GM23338 (cell line): ENCODE measurements at regions not wholly inside any gene's neighbourhood (a gene's known extent, or its start where the extent isn't known, plus 50 kb on each side); places are given as distances from the start of the nearest gene placed in this dataset.

ENCODE experiments used
- ATAC-seq: fragments of 200-7000 bp; cut with Tn5 transposase; 3 replicates; pipeline ENCODE4 v1.9.1; 2020
- DNase-seq: peaks from one replicate; pipeline ENCODE4 v3.0.0-alpha.2; 2015; ENCODE audit warnings: low spot score
- H2AFZ ChIP-seq: fragments of 200-600 bp; sonication (generic); 2 replicates; pipeline ENCODE4 v1.8.0; 2016; ENCODE audit warnings: antibody characterized with exemption, mild to moderate bottlenecking, moderate library complexity
- H3F3A ChIP-seq: fragments of 200-600 bp; sonication (generic); replicated peaks from 2 replicates; pipeline ENCODE4 v1.8.0; 2017; ENCODE audit warnings: antibody characterized with exemption, mixed run types, low read depth
- H3K27ac ChIP-seq: fragments of 200-600 bp; sonication (generic); 2 replicates; pipeline ENCODE4 v1.6.1; 2016; ENCODE audit warnings: low read depth
- H3K27me3 ChIP-seq: fragments of 200-600 bp; sonication (generic); 2 replicates; pipeline ENCODE4 v1.8.0; 2016; ENCODE audit warnings: mild to moderate bottlenecking, mixed run types, moderate library complexity; ENCODE audit not compliant: insufficient read depth
- H3K36me3 ChIP-seq: fragments of 200-600 bp; sonication (generic); 2 replicates; pipeline ENCODE4 v1.8.0; 2016; ENCODE audit warnings: mild to moderate bottlenecking; ENCODE audit not compliant: insufficient read depth
- H3K4me1 ChIP-seq: fragments of 200-600 bp; sonication (generic); 2 replicates; pipeline ENCODE4 v1.8.0; 2016; ENCODE audit warnings: mild to moderate bottlenecking, moderate library complexity; ENCODE audit not compliant: insufficient read depth
- H3K4me2 ChIP-seq: fragments of 200-600 bp; sonication (generic); 2 replicates; pipeline ENCODE4 v1.7.1; 2017; ENCODE audit warnings: mixed run types
- H3K4me3 ChIP-seq: fragments of 200-600 bp; sonication (generic); 2 replicates; pipeline ENCODE4 v1.6.1; 2016; ENCODE audit warnings: mixed run types
- H3K79me2 ChIP-seq: fragments of 200-600 bp; sonication (generic); replicated peaks from 2 replicates; pipeline ENCODE4 v1.8.0; 2017; ENCODE audit warnings: mild to moderate bottlenecking; ENCODE audit not compliant: insufficient read depth
- H3K9me2 ChIP-seq: fragments of 200-600 bp; sonication (generic); 2 replicates; pipeline ENCODE4 v1.8.0; 2017; ENCODE audit not compliant: insufficient read depth
- H4K20me1 ChIP-seq: fragments of 200-600 bp; sonication (generic); replicated peaks from 2 replicates; pipeline ENCODE4 v1.8.0; 2017; ENCODE audit warnings: mild to moderate bottlenecking; ENCODE audit not compliant: insufficient read depth
- H3K27ac Mint-ChIP-seq: 2 replicates; pipeline ENCODE4 v1.8.0; 2020; ENCODE audit warnings: inconsistent platforms, mild to moderate bottlenecking, moderate library complexity, mixed read lengths
- H3K27me3 Mint-ChIP-seq: 3 replicates; pipeline ENCODE4 v1.8.0; 2022; ENCODE audit warnings: low read depth, mild to moderate bottlenecking, moderate library complexity, mixed read lengths, inconsistent platforms; ENCODE audit not compliant: insufficient read depth, poor library complexity
- H3K36me3 Mint-ChIP-seq: 3 replicates; pipeline ENCODE4 v1.8.0; 2021; ENCODE audit warnings: low read depth, mild to moderate bottlenecking, inconsistent platforms, moderate library complexity, mixed read lengths
- H3K4me1 Mint-ChIP-seq: 3 replicates; pipeline ENCODE4 v1.8.0; 2020; ENCODE audit warnings: mild to moderate bottlenecking, inconsistent platforms, mixed read lengths
- H3K4me3 Mint-ChIP-seq: 3 replicates; pipeline ENCODE4 v1.8.0; 2021; ENCODE audit warnings: moderate library complexity, mild to moderate bottlenecking, inconsistent platforms, mixed read lengths
- H3K9me3 Mint-ChIP-seq: 3 replicates; pipeline ENCODE4 v1.8.0; 2020; ENCODE audit warnings: moderate library complexity, mild to moderate bottlenecking, inconsistent platforms, mixed read lengths
- CREB1 ChIP-seq: fragments of 250-450 bp; sonication (Bioruptor Pico); IDR thresholded peaks from 2 replicates; pipeline ENCODE4 v1.5.0; 2020; ENCODE audit warnings: low read depth, mild to moderate bottlenecking, moderate library complexity
- EZH2 ChIP-seq: fragments of 200-600 bp; sonication (generic); IDR thresholded peaks from one replicate; pipeline ENCODE4 v1.8.0; 2017; ENCODE audit warnings: antibody characterized with exemption, mild to moderate bottlenecking, low read depth; ENCODE audit not compliant: unreplicated experiment
- EZH2phosphoT487 ChIP-seq: fragments of 200-600 bp; sonication (generic); IDR thresholded peaks from one replicate; pipeline ENCODE4 v1.8.1; 2018; ENCODE audit warnings: antibody characterized with exemption; ENCODE audit not compliant: unreplicated experiment
- JUNB ChIP-seq: IDR thresholded peaks from one replicate; pipeline ENCODE4 v1.6.1; 2016; ENCODE audit warnings: antibody characterized with exemption; ENCODE audit not compliant: unreplicated experiment
- NANOG ChIP-seq: IDR thresholded peaks from 2 replicates; pipeline ENCODE4 v1.6.1; 2016; ENCODE audit warnings: antibody characterized with exemption, borderline replicate concordance
- POLR2AphosphoS5 ChIP-seq: IDR thresholded peaks from 2 replicates; pipeline ENCODE4 v1.6.1; 2016; ENCODE audit warnings: antibody characterized with exemption, low read depth
- STAT1 ChIP-seq: IDR thresholded peaks from one replicate; pipeline ENCODE4 v1.6.1; 2016; ENCODE audit warnings: antibody characterized with exemption; ENCODE audit not compliant: unreplicated experiment
- ZNF114 ChIP-seq: fragments of 250-450 bp; sonication (Bioruptor Pico); IDR thresholded peaks from 2 replicates; pipeline ENCODE4 v1.5.0; 2020; ENCODE audit warnings: mild to moderate bottlenecking, moderate library complexity
- ZNF331 ChIP-seq: fragments of 250-450 bp; sonication (Bioruptor Pico); IDR thresholded peaks from 2 replicates; pipeline ENCODE4 v1.5.0; 2020; ENCODE audit warnings: low read depth, mild to moderate bottlenecking, moderate library complexity
- TF ChIP-seq, protein P1 (sequence below), 2 experiments: fragments of 200-600 bp in 1 of 2; sonication (generic) in 1 of 2; conservative IDR thresholded peaks; 2 replicates each; pipeline versions ENCODE4 v1.5.1 to v1.6.1; 2016 to 2017; ENCODE audit warnings: antibody characterized with exemption in 2 of 2, low read depth in 2 of 2, mild to moderate bottlenecking in 2 of 2, moderate library complexity in 1 of 2
- TF ChIP-seq, protein P2 (sequence below): IDR thresholded peaks from 2 replicates; pipeline ENCODE4 v1.6.1; 2016; ENCODE audit warnings: antibody characterized with exemption
- TF ChIP-seq, protein P3 (sequence below): fragments of 250-450 bp; sonication (Bioruptor Pico); IDR thresholded peaks from 2 replicates; pipeline ENCODE4 v1.5.0; 2020; ENCODE audit warnings: mild to moderate bottlenecking, moderate library complexity
- TF ChIP-seq, protein P4 (sequence below): IDR thresholded peaks from one replicate; pipeline ENCODE4 v1.6.1; 2018; ENCODE audit warnings: antibody characterized with exemption; ENCODE audit not compliant: unreplicated experiment

DNA sequence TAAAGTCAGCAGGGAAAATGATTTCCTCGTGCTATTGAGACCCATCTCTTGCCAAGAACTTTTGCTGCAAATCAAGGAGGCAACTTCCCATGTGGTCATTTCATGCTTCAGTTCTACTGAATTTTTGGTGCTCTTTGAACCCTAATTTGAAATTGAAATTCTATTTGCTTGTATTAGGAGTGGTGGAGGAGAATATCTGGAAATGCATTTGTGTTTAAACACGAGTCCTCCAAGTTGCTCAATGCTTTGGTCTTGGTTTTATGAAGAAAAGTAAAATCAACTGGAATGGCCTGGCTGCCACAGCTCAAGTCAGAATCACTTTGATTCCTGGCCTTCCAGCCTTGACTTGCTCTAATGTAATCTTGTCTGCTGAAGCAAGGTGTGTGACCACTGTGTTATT is 613.2 kb downstream of the TLE1 start:
- TF ChIP-seq CREB1 (CRISPR knock-in tag), result no peak
- TF ChIP-seq, protein P1, sequence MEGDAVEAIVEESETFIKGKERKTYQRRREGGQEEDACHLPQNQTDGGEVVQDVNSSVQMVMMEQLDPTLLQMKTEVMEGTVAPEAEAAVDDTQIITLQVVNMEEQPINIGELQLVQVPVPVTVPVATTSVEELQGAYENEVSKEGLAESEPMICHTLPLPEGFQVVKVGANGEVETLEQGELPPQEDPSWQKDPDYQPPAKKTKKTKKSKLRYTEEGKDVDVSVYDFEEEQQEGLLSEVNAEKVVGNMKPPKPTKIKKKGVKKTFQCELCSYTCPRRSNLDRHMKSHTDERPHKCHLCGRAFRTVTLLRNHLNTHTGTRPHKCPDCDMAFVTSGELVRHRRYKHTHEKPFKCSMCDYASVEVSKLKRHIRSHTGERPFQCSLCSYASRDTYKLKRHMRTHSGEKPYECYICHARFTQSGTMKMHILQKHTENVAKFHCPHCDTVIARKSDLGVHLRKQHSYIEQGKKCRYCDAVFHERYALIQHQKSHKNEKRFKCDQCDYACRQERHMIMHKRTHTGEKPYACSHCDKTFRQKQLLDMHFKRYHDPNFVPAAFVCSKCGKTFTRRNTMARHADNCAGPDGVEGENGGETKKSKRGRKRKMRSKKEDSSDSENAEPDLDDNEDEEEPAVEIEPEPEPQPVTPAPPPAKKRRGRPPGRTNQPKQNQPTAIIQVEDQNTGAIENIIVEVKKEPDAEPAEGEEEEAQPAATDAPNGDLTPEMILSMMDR (conservative IDR thresholded peaks at IDR 0.05; ENCODE audit: low read depth in 2 of 2), result no peak
- TF ChIP-seq STAT1, result no peak
- no peak for TF ChIP-seq ZNF331 (CRISPR knock-in tag)
- TF ChIP-seq, protein P2, sequence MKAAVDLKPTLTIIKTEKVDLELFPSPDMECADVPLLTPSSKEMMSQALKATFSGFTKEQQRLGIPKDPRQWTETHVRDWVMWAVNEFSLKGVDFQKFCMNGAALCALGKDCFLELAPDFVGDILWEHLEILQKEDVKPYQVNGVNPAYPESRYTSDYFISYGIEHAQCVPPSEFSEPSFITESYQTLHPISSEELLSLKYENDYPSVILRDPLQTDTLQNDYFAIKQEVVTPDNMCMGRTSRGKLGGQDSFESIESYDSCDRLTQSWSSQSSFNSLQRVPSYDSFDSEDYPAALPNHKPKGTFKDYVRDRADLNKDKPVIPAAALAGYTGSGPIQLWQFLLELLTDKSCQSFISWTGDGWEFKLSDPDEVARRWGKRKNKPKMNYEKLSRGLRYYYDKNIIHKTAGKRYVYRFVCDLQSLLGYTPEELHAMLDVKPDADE, result no peak
- TF ChIP-seq ZNF114 (CRISPR knock-in tag), result no peak
- no peak for TF ChIP-seq EZH2
- no peak for TF ChIP-seq EZH2phosphoT487
- TF ChIP-seq, protein P3, sequence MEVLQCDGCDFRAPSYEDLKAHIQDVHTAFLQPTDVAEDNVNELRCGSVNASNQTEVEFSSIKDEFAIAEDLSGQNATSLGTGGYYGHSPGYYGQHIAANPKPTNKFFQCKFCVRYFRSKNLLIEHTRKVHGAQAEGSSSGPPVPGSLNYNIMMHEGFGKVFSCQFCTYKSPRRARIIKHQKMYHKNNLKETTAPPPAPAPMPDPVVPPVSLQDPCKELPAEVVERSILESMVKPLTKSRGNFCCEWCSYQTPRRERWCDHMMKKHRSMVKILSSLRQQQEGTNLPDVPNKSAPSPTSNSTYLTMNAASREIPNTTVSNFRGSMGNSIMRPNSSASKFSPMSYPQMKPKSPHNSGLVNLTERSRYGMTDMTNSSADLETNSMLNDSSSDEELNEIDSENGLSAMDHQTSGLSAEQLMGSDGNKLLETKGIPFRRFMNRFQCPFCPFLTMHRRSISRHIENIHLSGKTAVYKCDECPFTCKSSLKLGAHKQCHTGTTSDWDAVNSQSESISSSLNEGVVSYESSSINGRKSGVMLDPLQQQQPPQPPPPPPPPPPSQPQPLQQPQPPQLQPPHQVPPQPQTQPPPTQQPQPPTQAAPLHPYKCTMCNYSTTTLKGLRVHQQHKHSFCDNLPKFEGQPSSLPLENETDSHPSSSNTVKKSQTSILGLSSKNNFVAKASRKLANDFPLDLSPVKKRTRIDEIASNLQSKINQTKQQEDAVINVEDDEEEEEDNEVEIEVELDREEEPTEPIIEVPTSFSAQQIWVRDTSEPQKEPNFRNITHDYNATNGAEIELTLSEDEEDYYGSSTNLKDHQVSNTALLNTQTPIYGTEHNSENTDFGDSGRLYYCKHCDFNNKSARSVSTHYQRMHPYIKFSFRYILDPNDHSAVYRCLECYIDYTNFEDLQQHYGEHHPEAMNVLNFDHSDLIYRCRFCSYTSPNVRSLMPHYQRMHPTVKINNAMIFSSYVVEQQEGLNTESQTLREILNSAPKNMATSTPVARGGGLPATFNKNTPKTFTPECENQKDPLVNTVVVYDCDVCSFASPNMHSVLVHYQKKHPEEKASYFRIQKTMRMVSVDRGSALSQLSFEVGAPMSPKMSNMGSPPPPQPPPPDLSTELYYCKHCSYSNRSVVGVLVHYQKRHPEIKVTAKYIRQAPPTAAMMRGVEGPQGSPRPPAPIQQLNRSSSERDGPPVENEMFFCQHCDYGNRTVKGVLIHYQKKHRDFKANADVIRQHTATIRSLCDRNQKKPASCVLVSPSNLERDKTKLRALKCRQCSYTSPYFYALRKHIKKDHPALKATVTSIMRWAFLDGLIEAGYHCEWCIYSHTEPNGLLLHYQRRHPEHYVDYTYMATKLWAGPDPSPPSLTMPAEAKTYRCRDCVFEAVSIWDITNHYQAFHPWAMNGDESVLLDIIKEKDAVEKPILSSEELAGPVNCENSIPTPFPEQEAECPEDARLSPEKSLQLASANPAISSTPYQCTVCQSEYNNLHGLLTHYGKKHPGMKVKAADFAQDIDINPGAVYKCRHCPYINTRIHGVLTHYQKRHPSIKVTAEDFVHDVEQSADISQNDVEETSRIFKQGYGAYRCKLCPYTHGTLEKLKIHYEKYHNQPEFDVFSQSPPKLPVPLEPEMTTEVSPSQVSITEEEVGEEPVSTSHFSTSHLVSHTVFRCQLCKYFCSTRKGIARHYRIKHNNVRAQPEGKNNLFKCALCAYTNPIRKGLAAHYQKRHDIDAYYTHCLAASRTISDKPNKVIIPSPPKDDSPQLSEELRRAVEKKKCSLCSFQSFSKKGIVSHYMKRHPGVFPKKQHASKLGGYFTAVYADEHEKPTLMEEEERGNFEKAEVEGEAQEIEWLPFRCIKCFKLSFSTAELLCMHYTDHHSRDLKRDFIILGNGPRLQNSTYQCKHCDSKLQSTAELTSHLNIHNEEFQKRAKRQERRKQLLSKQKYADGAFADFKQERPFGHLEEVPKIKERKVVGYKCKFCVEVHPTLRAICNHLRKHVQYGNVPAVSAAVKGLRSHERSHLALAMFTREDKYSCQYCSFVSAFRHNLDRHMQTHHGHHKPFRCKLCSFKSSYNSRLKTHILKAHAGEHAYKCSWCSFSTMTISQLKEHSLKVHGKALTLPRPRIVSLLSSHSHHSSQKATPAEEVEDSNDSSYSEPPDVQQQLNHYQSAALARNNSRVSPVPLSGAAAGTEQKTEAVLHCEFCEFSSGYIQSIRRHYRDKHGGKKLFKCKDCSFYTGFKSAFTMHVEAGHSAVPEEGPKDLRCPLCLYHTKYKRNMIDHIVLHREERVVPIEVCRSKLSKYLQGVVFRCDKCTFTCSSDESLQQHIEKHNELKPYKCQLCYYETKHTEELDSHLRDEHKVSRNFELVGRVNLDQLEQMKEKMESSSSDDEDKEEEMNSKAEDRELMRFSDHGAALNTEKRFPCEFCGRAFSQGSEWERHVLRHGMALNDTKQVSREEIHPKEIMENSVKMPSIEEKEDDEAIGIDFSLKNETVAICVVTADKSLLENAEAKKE (CRISPR knock-in tag), result no peak
- TF ChIP-seq JUNB, result no peak
- TF ChIP-seq, protein P4, sequence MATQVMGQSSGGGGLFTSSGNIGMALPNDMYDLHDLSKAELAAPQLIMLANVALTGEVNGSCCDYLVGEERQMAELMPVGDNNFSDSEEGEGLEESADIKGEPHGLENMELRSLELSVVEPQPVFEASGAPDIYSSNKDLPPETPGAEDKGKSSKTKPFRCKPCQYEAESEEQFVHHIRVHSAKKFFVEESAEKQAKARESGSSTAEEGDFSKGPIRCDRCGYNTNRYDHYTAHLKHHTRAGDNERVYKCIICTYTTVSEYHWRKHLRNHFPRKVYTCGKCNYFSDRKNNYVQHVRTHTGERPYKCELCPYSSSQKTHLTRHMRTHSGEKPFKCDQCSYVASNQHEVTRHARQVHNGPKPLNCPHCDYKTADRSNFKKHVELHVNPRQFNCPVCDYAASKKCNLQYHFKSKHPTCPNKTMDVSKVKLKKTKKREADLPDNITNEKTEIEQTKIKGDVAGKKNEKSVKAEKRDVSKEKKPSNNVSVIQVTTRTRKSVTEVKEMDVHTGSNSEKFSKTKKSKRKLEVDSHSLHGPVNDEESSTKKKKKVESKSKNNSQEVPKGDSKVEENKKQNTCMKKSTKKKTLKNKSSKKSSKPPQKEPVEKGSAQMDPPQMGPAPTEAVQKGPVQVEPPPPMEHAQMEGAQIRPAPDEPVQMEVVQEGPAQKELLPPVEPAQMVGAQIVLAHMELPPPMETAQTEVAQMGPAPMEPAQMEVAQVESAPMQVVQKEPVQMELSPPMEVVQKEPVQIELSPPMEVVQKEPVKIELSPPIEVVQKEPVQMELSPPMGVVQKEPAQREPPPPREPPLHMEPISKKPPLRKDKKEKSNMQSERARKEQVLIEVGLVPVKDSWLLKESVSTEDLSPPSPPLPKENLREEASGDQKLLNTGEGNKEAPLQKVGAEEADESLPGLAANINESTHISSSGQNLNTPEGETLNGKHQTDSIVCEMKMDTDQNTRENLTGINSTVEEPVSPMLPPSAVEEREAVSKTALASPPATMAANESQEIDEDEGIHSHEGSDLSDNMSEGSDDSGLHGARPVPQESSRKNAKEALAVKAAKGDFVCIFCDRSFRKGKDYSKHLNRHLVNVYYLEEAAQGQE, result no peak
- TF ChIP-seq NANOG, result no peak
- no peak for TF ChIP-seq POLR2AphosphoS5
- Histone ChIP-seq H3K36me3 (no peaks in the 10 kb centered on the region), H3K79me2 (no peaks in the 10 kb centered on the region), H3K27ac (no peak overlapping the region), H3K27me3 (no peaks in the 10 kb centered on the region), H3F3A (no peaks in the 10 kb centered on the region), H3K9me2 (peaks cover 10% of the 10 kb centered on the region; the same call in 1 of the 2 replicates), H3K4me2 (no peak overlapping the region), H4K20me1 (no peaks in the 10 kb centered on the region), H3K4me1 (no peaks in the 10 kb centered on the region), H3K4me3 (no peak overlapping the region), H2AFZ (no peak overlapping the region)
- H3K9me3 Mint-ChIP-seq, result no peaks in the 10 kb centered on the region
- no peak overlapping the region for H3K27ac Mint-ChIP-seq
- DNase-seq, result no peak
- no peaks in the 10 kb centered on the region for H3K4me1 Mint-ChIP-seq
- H3K4me3 Mint-ChIP-seq, result no peak overlapping the region
- H3K36me3 Mint-ChIP-seq, result no peaks in the 10 kb centered on the region
- H3K27me3 Mint-ChIP-seq, result no peaks in the 10 kb centered on the region
- ATAC-seq, result no peak
